Stimulated activated CD8-positive, alpha-beta memory T cell treated with anti-CD3 and anti-CD28 coated beads, Interleukin-2, amount 100 ng/mL, for 48 hours (primary cell): ENCODE measurements at regions not wholly inside any gene's neighbourhood (a gene's known extent, or its start where the extent isn't known, plus 50 kb on each side); places are given as distances from the start of the nearest gene placed in this dataset.

Experiments
- DNase-seq, 2 donors: peaks; one replicate each; pipeline ENCODE4 v3.0.0-alpha.2; 2020; ENCODE audit warnings: low read depth in 2 of 2

GRCh38 chr1:80806431-80806830 is 994.3 kb upstream of the ADGRL2 start:
- no peak for DNase-seq

GRCh38 chr1:80801695-80802094 is 999.0 kb upstream of the ADGRL2 start:
- DNase-seq: no peak

- DNase-seq: no peak
Observed at GRCh38 chr1:80799457-80799856, 1001.3 kb upstream of the ADGRL2 start.

- no peak for DNase-seq
Observed at GRCh38 chr1:80779275-80779674, 1021.5 kb upstream of the ADGRL2 start.

GRCh38 chr1:80778094-80778840 is 1022.5 kb upstream of the ADGRL2 start:
- no peak for DNase-seq

- no peak for DNase-seq
Observed at GRCh38 chr1:80776266-80776665, 1024.5 kb upstream of the ADGRL2 start.

GRCh38 chr1:80769208-80769750 is 1031.5 kb upstream of the ADGRL2 start:
- no peak for DNase-seq

GRCh38 chr1:80767711-80768110 is 1033.0 kb upstream of the ADGRL2 start:
- DNase-seq: no peak

GRCh38 chr1:80759354-80759753 is 1041.4 kb upstream of the ADGRL2 start:
- no peak for DNase-seq

GRCh38 chr1:80755944-80756343 is 1044.8 kb upstream of the ADGRL2 start:
- no peak for DNase-seq

- no peak for DNase-seq
Observed at GRCh38 chr1:80751204-80751603, 1049.5 kb upstream of the ADGRL2 start.

- no peak for DNase-seq
Observed at GRCh38 chr1:80731241-80731894, 1069.4 kb upstream of the ADGRL2 start.

GRCh38 chr1:80722611-80723010 is 1078.1 kb upstream of the ADGRL2 start:
- DNase-seq: no peak

GRCh38 chr1:80706526-80706925 is 1094.2 kb upstream of the ADGRL2 start:
- no peak for DNase-seq

GRCh38 chr1:80678438-80678837 is 1122.3 kb upstream of the ADGRL2 start:
- DNase-seq: no peak

GRCh38 chr1:80675454-80675853 is 1125.3 kb upstream of the ADGRL2 start:
- no peak for DNase-seq

- DNase-seq: no peak
Observed at GRCh38 chr1:80673935-80674597, 1126.7 kb upstream of the ADGRL2 start.

GRCh38 chr1:80668372-80668771 is 1132.4 kb upstream of the ADGRL2 start:
- no peak for DNase-seq

GRCh38 chr1:80666073-80666472 is 1134.7 kb upstream of the ADGRL2 start:
- DNase-seq: no peak

- no peak for DNase-seq
Observed at GRCh38 chr1:80659161-80659560, 1141.6 kb upstream of the ADGRL2 start.

GRCh38 chr1:80657707-80658106 is 1143.0 kb upstream of the ADGRL2 start:
- DNase-seq: no peak

- DNase-seq: no peak
Observed at GRCh38 chr1:80657044-80657643, 1143.6 kb upstream of the ADGRL2 start.
